HCT116 (cell line): ENCODE measurements at regions not wholly inside any gene's neighbourhood (a gene's known extent, or its start where the extent isn't known, plus 50 kb on each side); places are given as distances from the start of the nearest gene placed in this dataset.

ENCODE experiments used
- CTCF ChIP-seq, 3 experiments: fragments of 200-600 bp in 1 of 3; sonication (generic) in 1 of 3; IDR thresholded peaks in 2 of 3; conservative IDR thresholded peaks in 1 of 3; 2 replicates each; pipeline ENCODE4 v1.5.1; 2012 to 2017; ENCODE audit warnings: low read depth in 2 of 3, low read length in 2 of 3, antibody characterized with exemption in 1 of 3, borderline replicate concordance in 1 of 3, control low read depth in 1 of 3, mild to moderate bottlenecking in 1 of 3, mixed read lengths in 1 of 3, mixed run types in 1 of 3, moderate library complexity in 1 of 3; ENCODE audit not compliant: insufficient read depth in 1 of 3
- EZH2 ChIP-seq: fragments of 200-600 bp; sonication (generic); IDR thresholded peaks from 2 replicates; pipeline ENCODE4 v1.6.1; 2017; ENCODE audit warnings: antibody characterized with exemption, mixed run types
- EZH2phosphoT487 ChIP-seq: fragments of 200-600 bp; IDR thresholded peaks from 2 replicates; pipeline ENCODE4 v1.6.1; 2018; ENCODE audit warnings: antibody characterized with exemption, borderline replicate concordance
- SP1 ChIP-seq: IDR thresholded peaks from 2 replicates; pipeline ENCODE4 v1.6.1; 2012; ENCODE audit warnings: low read depth
- YY1 ChIP-seq: IDR thresholded peaks from 2 replicates; pipeline ENCODE4 v1.6.1; 2011; ENCODE audit warnings: low read length, low read depth, moderate library complexity, mild to moderate bottlenecking; ENCODE audit not compliant: insufficient replicate concordance; ENCODE audit errors: extremely low read depth

- TF ChIP-seq SP1 (no peak), EZH2phosphoT487 (no peak), CTCF (IDR thresholded peaks at IDR 0.05 in 2 of 3, conservative IDR thresholded peaks at IDR 0.05 in 1 of 3; ENCODE audit: borderline replicate concordance in 1 of 3, insufficient read depth in 1 of 3, low read depth in 2 of 3, low read length in 2 of 3) (no peak), EZH2 (no peak), YY1 (no peak)
Observed at GRCh38 chr3:166114448-166114847, 277.2 kb upstream of the BCHE start.
